ENCODE measurements at regions not wholly inside any gene's neighbourhood (a gene's known extent, or its start where the extent isn't known, plus 50 kb on each side); places are given as distances from the start of the nearest gene placed in this dataset.

- no peak for TF ChIP-seq CTCF (IDR thresholded peaks at IDR 0.05; ENCODE audit: insufficient read depth, low read length)
- no peak for TF ChIP-seq POLR2AphosphoS5 (IDR thresholded peaks at IDR 0.05; ENCODE audit: low read depth)
- TF ChIP-seq GABPA (IDR thresholded peaks at IDR 0.05; ENCODE audit: low read depth) = no peak
- no peak for TF ChIP-seq SPI1 (IDR thresholded peaks at IDR 0.05; ENCODE audit: borderline replicate concordance, low read depth)
Measured at GRCh38 chr12:91866566-91866965, 279.1 kb downstream of the BTG1 start.
